ENCODE measurements at regions not wholly inside any gene's neighbourhood (a gene's known extent, or its start where the extent isn't known, plus 50 kb on each side); places are given as distances from the start of the nearest gene placed in this dataset.

GRCh38 chr6:109292420-109292819 is 89.8 kb downstream of the CD164 start (continued):
- peak; percentile 32; the same call in 1 of the 2 replicates for TF ChIP-seq MGA (IDR thresholded peaks at IDR 0.05)
- TF ChIP-seq MLLT1 (IDR thresholded peaks at IDR 0.05): no peak
- TF ChIP-seq CHD2 (IDR thresholded peaks at IDR 0.05; ENCODE audit: low read depth, low read length): no peak
- peak; percentile 71; the same call in 1 of the 2 replicates for TF ChIP-seq XRCC3 (IDR thresholded peaks at IDR 0.05)
- peak in 1 of 2 experiments; percentile 67; a peak in 1 of 3 replicates for TF ChIP-seq CBX3 (IDR thresholded peaks at IDR 0.05; ENCODE audit: borderline replicate concordance in 1 of 2, low read length in 2 of 2)
- 0 out of 4 replicates have a peak, but pooled peaks of 1 of the 2 experiments have one; percentile 10 for TF ChIP-seq KDM1A (IDR thresholded peaks at IDR 0.05)
- TF ChIP-seq CBFA2T3 (IDR thresholded peaks at IDR 0.05): 0 out of 2 replicates have a peak, but pooled peaks have one; percentile 23
- 0 out of 2 replicates have a peak, but pooled peaks have one; percentile 26 for TF ChIP-seq MYC (IDR thresholded peaks at IDR 0.05; ENCODE audit: low read depth, low read length)
- TF ChIP-seq MYC (CRISPR knock-in tag; IDR thresholded peaks at IDR 0.05; ENCODE audit: borderline replicate concordance, low read depth): no peak
- TF ChIP-seq NR4A1 (CRISPR knock-in tag; IDR thresholded peaks at IDR 0.05): 0 out of 2 replicates have a peak, but pooled peaks have one; percentile 39
- TF ChIP-seq NR4A1 (tag; IDR thresholded peaks at IDR 0.05): no peak
- TF ChIP-seq L3MBTL2 (IDR thresholded peaks at IDR 0.05): 0 out of 2 replicates have a peak, but pooled peaks have one; percentile 28
- no peak for TF ChIP-seq ZBTB8A (IDR thresholded peaks at IDR 0.05; ENCODE audit: partially characterized antibody)
- TF ChIP-seq ZNF24 (IDR thresholded peaks at IDR 0.05): no peak
- no peak for TF ChIP-seq NONO (IDR thresholded peaks at IDR 0.05; ENCODE audit: low read depth in 2 of 2, low read length in 1 of 2)
- peak; percentile 78 for TF ChIP-seq SMAD4 (CRISPR knock-in tag; conservative IDR thresholded peaks at IDR 0.05)
- TF ChIP-seq TRIM28 (IDR thresholded peaks at IDR 0.05): peak; percentile 88
- peak; percentile 61 to 81; a peak in 3 of 4 replicates for TF ChIP-seq TRIM24 (IDR thresholded peaks at IDR 0.05)
- 0 out of 4 replicates have a peak, but pooled peaks of 1 of the 2 experiments have one; percentile 21 for TF ChIP-seq RCOR1 (IDR thresholded peaks at IDR 0.05; ENCODE audit: borderline replicate concordance in 1 of 2, low read depth in 2 of 2, low read length in 2 of 2)

Data from K562 (cell line).